Upper lobe of left lung (tissue), 6 donors: ENCODE measurements at regions not wholly inside any gene's neighbourhood (a gene's known extent, or its start where the extent isn't known, plus 50 kb on each side); places are given as distances from the start of the nearest gene placed in this dataset.

Experiments
- ATAC-seq, 2 donors: fragments of 200-7000 bp; cut with Tn5 transposase; one replicate each; pipeline ENCODE4 v1.9.1; 2022; ENCODE audit warnings: mild to moderate bottlenecking in 2 of 2, moderate library complexity in 2 of 2; ENCODE audit not compliant: low FRiP score in 2 of 2
- DNase-seq, 2 donors: peaks; one replicate each; pipeline ENCODE4 v3.0.0-alpha.2; 2019 to 2020
- H3K27ac ChIP-seq, 4 donors: fragments of 200-600 bp; sonication (generic); one replicate each; pipeline ENCODE4 v1.5.1; 2016 to 2019
- H3K27me3 ChIP-seq, 4 donors: fragments of 200-600 bp; sonication (generic); one replicate each; pipeline ENCODE4 v1.5.1; 2017 to 2019
- H3K36me3 ChIP-seq, 4 donors: fragments of 200-600 bp; sonication (generic); one replicate each; pipeline ENCODE4 v1.5.1; 2016 to 2019
- H3K4me1 ChIP-seq, 4 donors: fragments of 200-600 bp; sonication (generic); one replicate each; pipeline ENCODE4 v1.5.1; 2018 to 2019
- H3K4me3 ChIP-seq, 4 donors: fragments of 200-600 bp; sonication (generic); one replicate each; pipeline ENCODE4 v1.5.1; 2017 to 2019; ENCODE audit warnings: mild to moderate bottlenecking in 2 of 4, moderate library complexity in 1 of 4
- H3K9me3 ChIP-seq, 4 donors: fragments of 200-600 bp; sonication (generic); one replicate each; pipeline ENCODE4 v1.5.1; 2018 to 2019
- CTCF ChIP-seq, 6 experiments: fragments of 450-650 bp in 4 of 6; fragments of 200-600 bp in 2 of 6; sonication (generic) in 2 of 6; IDR thresholded peaks; one replicate each; pipeline ENCODE4 v1.5.1; 2016 to 2019; ENCODE audit warnings: antibody characterized with exemption in 6 of 6
- EP300 ChIP-seq, 4 donors: sonication (generic); formaldehyde crosslinking; IDR thresholded peaks; one replicate each; pipeline ENCODE4 v1.5.1; 2017; ENCODE audit warnings: antibody characterized with exemption in 4 of 4, control low read depth in 2 of 4
- POLR2A ChIP-seq, 4 donors: fragments of 450-650 bp; IDR thresholded peaks; one replicate each; pipeline ENCODE4 v1.5.1; 2016 to 2017; ENCODE audit warnings: antibody characterized with exemption in 4 of 4, mild to moderate bottlenecking in 2 of 4
- POLR2AphosphoS5 ChIP-seq, 2 donors: sonication (generic); formaldehyde crosslinking; IDR thresholded peaks; one replicate each; pipeline ENCODE4 v1.5.1; 2017; ENCODE audit warnings: antibody characterized with exemption in 2 of 2
- WGBS, 2 donors: methylation state at CpG; one replicate each; pipeline ENCODE4 v1.1.5; 2017 to 2018; 5-methylcytosine and 5-hydroxymethylcytosine counted together
- donor health status: DM: no; HTN: no; CAD: no; lungs with moderate emphysema.
- donor health status: DM: no; HTN: yes; CAD: no; lungs with severe emphysema.

GRCh38 chr2:14451312-14451711 is 181.2 kb upstream of the LRATD1 start:
- 63 to 70% methylated on average over 2 of the region's 2 CpGs for WGBS, 2 donors
- Histone ChIP-seq H3K4me1 (no peaks in the 10 kb centered on the region), H3K4me3 (no peak overlapping the region), H3K27ac (no peak overlapping the region), H3K36me3 (no peaks in the 10 kb centered on the region), H3K9me3 (peaks cover 0 to 9% (median 1%) of the 10 kb centered on the region in 4 donors), H3K27me3 (no peaks in the 10 kb centered on the region)
- no peak for DNase-seq
- no peak for ATAC-seq
- TF ChIP-seq POLR2AphosphoS5 (IDR thresholded peaks at IDR 0.05) (no peak), POLR2A (IDR thresholded peaks at IDR 0.05) (no peak), CTCF (IDR thresholded peaks at IDR 0.05) (no peak), EP300 (IDR thresholded peaks at IDR 0.05) (no peak)

DNA sequence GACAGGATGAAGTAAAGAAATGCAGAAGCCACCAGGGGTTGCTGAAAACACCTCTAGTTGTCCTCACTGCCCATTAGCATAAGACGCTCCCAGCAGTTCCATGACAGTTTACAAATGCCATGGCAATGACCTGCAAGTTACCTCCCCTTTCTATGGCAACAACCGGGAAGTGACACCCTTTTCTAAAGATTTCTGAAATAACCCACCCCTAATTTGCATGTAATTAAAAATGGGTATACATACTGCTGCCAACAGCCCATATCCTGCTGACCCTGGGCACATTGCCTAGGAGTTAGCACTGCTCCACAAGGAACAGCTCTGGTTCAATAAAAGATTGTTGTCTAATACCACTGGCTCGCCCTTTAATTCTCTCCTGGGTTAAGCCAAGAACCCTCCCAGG is 178.3 kb upstream of the LRATD1 start:
- Histone ChIP-seq H3K4me3 (no peak overlapping the region), H3K36me3 (no peaks in the 10 kb centered on the region), H3K4me1 (no peaks in the 10 kb centered on the region), H3K27me3 (no peaks in the 10 kb centered on the region), H3K9me3 (peaks cover 0 to 9% (median 0%) of the 10 kb centered on the region in 4 donors), H3K27ac (no peak overlapping the region)
- no peak for TF ChIP-seq POLR2AphosphoS5 (IDR thresholded peaks at IDR 0.05)
- TF ChIP-seq CTCF (IDR thresholded peaks at IDR 0.05): no peak
- TF ChIP-seq EP300 (IDR thresholded peaks at IDR 0.05): no peak
- TF ChIP-seq POLR2A (IDR thresholded peaks at IDR 0.05): no peak
- DNase-seq (no peak), ATAC-seq (no peak)
- WGBS, 2 donors: 70 to 84% methylated on average over 3 of the region's 3 CpGs

GRCh38 chr2:14459786-14460325 is 172.7 kb upstream of the LRATD1 start:
- WGBS, 2 donors: 60 to 79% methylated on average over 1 of the region's 1 CpG

DNA sequence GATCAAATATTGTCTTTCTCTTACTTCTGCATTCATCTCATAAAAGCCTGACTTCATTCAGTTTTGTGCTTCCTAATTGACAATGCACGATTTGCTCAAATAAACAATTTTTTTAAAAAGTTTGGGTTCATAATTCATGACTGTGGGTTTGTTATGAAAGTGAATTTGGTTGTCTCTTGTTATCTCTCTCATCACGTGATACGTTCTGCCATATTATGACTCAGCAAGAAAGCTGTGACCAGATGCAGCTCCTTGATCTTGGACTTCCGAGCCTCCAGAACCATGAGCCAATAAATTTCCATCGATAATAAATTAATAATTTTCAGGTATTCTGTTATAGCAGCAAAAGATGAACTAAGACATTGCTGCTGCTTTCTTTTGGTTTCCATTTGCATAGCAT is 156.5 kb upstream of the LRATD1 start:
- H3K4me3 ChIP-seq: no peak overlapping the region
- no peak overlapping the region for H3K27ac ChIP-seq
- no peak for ATAC-seq
- TF ChIP-seq CTCF (IDR thresholded peaks at IDR 0.05) (no peak), POLR2AphosphoS5 (IDR thresholded peaks at IDR 0.05) (no peak), POLR2A (IDR thresholded peaks at IDR 0.05) (no peak), EP300 (IDR thresholded peaks at IDR 0.05) (no peak)
- 76 to 79% methylated on average over 5 of the region's 5 CpGs for WGBS, 2 donors
- no peaks in the 10 kb centered on the region for H3K36me3 ChIP-seq
- DNase-seq: no peak
- no peaks in the 10 kb centered on the region for H3K9me3 ChIP-seq
- no peaks in the 10 kb centered on the region for H3K4me1 ChIP-seq
- H3K27me3 ChIP-seq: no peaks in the 10 kb centered on the region

More at GRCh38 chr2:14459786-14460325, 172.7 kb upstream of the LRATD1 start:
- Histone ChIP-seq H3K4me3 (no peak overlapping the region), H3K4me1 (no peaks in the 10 kb centered on the region), H3K9me3 (peaks cover 0 to 4% (median 0%) of the 10 kb centered on the region in 4 donors), H3K27ac (no peak overlapping the region), H3K27me3 (no peaks in the 10 kb centered on the region), H3K36me3 (no peaks in the 10 kb centered on the region)
- no peak for TF ChIP-seq POLR2A (IDR thresholded peaks at IDR 0.05)
- no peak for TF ChIP-seq EP300 (IDR thresholded peaks at IDR 0.05)
- TF ChIP-seq CTCF (IDR thresholded peaks at IDR 0.05): no peak
- no peak for TF ChIP-seq POLR2AphosphoS5 (IDR thresholded peaks at IDR 0.05)
- DNase-seq (no peak), ATAC-seq (no peak)

DNA sequence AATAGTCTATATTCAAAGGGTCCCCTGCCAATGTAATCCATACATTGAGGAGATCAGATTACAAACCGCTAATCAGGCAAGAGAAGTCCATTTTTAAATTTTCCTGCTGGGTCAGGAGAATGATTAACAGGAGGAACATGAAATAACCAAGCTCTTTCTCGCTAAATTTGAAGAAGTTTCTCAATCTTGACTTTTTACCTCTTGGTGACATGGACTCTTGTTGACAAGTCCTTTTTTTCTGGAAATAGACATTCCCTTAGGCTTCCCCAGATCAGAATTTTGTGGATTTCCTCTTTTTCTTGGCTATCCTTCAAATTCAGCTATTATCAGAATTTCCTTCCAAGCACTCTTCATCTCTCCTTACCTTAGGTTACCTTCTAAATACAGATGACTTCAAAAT is 153.0 kb upstream of the LRATD1 start:
- TF ChIP-seq CTCF (IDR thresholded peaks at IDR 0.05) (no peak), EP300 (IDR thresholded peaks at IDR 0.05) (no peak), POLR2AphosphoS5 (IDR thresholded peaks at IDR 0.05) (no peak), POLR2A (IDR thresholded peaks at IDR 0.05) (no peak)
- 73 to 74% methylated on average over 2 of the region's 2 CpGs for WGBS, 2 donors
- Histone ChIP-seq H3K4me1 (no peaks in the 10 kb centered on the region), H3K27ac (no peak overlapping the region), H3K9me3 (no peaks in the 10 kb centered on the region), H3K36me3 (no peaks in the 10 kb centered on the region), H3K27me3 (no peaks in the 10 kb centered on the region), H3K4me3 (no peak overlapping the region)
- DNase-seq (no peak), ATAC-seq (no peak)
